ENCODE measurements at regions not wholly inside any gene's neighbourhood (a gene's known extent, or its start where the extent isn't known, plus 50 kb on each side); places are given as distances from the start of the nearest gene placed in this dataset.

DNA sequence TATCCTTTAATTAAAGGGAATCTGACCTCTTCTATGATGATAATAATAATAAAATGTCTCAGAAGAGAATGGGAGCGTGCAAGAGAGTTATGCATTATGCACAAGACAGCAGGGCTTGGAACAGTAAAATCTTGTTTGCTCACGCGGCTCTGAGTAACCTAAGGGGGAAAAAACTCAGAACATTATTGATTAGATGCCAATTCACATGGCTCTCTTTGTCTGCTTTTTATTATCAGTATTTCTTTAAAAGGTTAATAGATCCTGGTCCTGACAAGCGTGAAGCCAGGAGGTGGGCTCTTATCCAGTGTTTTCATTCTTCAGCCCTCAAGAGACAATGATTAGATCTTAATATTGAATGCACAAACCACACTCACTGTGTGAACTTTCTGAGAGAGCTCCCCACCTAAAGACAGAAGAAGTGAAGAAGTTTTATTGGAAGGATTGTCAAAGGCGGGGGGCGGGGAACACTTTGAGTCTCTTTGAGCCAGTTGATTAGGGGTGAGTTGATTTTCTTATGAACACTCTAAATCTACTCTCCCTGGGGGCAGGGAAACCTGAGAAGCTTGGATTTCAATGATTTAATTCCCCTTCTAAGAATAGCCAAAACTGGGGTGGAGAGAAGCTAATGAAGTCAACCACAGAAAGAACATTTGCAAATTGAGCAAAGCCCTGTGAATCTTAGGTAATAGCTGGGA, 127.5 kb upstream of the CTAGE1 start:
- DNase-seq, result no peak

GRCh38 chr18:22546905-22547570, 129.3 kb upstream of the CTAGE1 start:
- DNase-seq, result no peak

DNA sequence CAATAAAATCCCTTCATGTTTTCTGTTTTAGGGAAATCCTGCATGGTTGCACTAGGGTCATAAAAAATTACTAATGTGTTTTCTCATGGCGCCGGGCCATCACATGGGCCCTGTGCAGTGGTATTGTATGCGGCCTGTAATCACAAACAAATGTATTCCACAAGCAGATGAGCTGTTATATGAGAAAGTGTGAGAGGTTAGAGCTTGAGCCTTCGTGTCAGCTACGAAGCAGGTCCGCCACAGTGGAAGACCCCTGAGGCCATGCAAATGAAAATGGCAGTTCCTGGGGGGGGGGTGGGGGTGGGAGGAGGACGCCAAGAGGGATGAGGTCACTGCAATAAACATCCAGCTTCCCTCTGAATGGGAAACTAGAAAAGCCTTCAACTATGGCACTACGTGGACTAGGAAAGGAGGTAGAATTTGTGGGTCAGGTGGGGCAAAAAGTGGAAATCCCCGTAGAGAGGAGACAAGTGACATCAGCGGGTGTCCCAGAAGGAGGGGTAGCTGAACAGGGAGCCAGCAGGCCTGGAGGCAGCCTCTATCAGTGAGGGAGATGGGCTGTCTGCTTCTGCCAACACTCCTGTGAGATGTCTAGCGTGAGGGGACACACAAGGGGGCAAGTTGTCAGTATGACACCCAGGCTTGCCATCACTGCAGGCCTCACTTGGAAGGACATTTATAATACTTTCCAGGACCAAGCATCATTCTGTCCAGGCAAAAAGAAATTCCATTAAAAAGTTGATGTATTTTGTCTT, 130.3 kb upstream of the CTAGE1 start:
- DNase-seq, result no peak

GRCh38 chr18:22549260-22549937, 131.7 kb upstream of the CTAGE1 start:
- DNase-seq, result no peak

- DNase-seq, result no peak
Measured at GRCh38 chr18:22550366-22550765, 132.7 kb upstream of the CTAGE1 start.

GRCh38 chr18:22550861-22551260, 133.1 kb upstream of the CTAGE1 start:
- DNase-seq, result no peak

DNA sequence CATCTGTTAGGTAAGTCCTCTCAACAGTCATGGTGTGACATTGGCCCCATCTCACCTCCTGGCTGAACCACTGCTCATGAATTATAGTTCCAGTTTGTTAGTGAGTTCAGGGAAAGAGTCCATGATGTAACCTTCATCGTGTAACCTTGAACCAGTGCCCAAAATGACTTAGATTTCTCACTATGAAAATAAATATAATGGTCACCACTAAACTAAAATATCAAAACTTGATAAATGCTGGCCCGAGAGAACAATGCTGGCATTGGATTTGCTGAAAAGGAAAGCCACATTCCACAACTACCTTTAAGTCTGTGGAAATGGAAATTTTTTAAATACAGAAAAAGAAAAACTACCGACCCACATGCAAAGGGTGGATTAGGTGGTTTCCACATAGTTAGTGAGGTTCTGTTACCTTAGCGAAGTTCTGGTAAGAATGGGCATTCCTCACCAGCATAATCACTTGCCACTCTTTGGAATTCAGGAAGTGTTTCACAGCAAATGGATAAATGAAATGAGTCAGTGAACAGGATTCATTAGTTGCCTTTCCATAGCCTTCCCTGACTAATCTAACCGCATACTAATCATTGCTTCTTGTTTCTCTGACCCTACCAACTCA, 133.9 kb upstream of the CTAGE1 start:
- DNase-seq, result no peak

DNA sequence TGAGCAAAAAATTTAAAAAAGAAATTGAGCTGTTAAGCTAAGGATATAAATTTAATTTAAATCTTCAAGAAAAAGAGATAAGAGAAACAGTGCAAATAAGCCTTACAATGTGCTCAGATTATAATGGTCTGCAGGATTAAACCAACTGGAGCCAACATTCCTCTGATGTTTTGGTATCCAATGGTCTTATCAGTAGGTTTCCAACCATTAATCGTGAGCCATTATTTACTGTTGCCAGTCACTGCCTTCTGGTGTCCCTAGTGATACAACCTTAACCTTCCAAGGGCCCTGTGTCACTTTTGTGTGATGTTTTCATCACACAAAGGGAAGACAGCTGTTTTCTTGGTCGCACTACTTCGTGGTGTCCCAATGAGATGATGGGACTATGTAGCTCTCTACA, 134.5 kb upstream of the CTAGE1 start:
- DNase-seq, result no peak

- no peak for DNase-seq
Measured at GRCh38 chr18:22552899-22553460, 135.3 kb upstream of the CTAGE1 start.

- DNase-seq, result no peak
Measured at GRCh38 chr18:22556222-22557167, 138.8 kb upstream of the CTAGE1 start.

DNA sequence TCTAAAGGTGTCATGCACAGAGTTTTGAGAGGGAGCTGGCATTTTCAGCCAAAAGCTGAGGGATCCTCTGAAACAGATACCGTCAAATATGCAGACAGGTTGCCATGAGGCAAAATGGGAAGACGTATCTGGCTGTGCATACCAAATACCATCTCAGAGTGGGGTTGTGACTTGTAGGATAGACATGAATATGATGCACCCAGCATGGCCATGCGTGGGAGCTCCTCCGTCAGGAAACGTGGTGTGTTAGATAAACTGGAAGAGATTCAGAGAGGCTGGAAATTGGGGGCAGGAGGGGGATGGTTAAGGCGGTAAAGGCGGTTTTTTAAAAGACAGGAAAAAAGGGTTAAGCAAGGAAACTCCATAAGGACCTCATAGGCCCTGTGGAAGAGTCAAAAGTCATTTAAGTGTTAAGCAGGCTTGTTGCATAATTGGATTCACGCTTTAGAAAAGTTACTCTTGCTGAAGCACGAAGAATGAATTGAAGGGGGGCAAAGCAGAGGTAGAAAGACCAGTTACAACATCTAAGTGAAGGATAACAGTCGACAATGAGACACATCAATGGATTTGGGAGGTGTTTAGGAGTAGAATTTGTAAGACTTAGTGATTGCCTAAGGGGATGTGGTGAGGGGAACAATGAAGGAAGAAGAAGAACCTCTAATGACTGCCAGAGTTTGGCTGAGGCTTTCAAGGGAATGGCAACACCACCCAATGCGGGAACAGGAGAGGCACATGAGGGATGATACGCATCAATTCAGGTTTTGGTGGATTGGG, 139.6 kb upstream of the CTAGE1 start:
- no peak for DNase-seq

DNA sequence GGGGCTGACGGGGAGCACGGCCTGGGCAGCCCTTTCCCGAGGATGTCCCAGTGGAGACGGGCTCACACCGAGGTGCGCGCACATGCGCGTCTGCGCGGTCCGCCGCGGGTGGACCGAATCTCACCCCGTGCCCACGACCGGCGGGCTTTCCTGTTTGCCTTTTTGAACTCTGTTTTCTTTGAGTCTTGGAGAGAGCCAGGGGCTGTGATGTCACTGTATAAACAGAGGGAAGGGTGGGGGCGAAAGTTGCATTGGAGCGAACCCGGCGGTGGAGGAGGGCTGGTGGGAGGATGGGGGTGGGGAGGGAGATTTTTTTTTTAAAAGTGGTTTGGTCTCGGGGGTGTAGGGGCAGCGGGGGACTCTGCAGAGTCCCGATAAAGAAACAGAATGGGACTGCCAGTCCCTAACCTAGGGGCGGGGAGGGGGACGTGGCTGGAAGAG, 141.2 kb upstream of the CTAGE1 start:
- DNase-seq, result no peak

DNA sequence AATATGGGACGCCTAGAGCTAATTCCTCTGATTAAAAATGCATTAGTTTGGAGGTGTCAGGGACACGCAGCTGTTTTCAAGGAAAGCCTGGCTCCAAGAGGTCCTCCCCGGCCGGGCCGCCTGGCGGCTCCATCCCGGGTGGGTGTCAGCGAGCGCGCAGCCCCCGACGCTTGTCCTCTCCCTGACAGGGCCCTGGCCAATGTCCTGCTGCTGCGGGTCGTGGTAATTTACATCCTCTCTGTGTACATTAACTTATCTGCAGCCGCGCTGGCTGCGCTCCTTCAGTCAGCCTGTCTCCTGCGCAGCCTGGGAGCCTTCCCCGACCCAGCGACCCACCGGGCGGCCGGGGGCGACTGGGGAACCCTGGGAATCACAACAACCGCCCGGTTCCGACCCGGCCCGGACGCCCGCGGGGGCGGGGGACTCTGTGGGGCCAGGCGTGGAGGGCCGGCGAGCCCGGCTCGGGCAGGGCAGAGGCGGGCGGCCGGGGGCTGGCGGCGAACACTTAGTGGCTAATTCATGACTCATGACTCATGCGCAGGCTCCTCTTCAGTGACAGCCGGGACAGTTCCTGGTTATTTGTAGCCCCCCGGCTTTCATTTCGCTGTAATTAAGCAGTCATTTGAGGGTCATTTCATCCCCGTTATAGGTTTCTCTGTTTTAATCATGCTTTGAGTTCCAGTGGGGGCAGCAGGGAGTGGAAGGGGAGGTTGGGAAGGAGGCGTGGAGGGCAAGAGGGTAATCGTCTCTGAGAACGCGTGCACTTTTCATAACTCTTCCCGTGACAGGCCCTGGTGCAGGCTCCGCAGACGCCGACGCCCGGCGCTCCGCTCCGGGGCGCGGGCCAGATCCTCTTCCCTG, 141.9 kb upstream of the CTAGE1 start:
- DNase-seq, result peak; percentile 20

- DNase-seq, result no peak
Measured at GRCh38 chr18:22560275-22560610, 142.5 kb upstream of the CTAGE1 start.

GRCh38 chr18:22560797-22561196, 143.1 kb upstream of the CTAGE1 start:
- no peak for DNase-seq

DNA sequence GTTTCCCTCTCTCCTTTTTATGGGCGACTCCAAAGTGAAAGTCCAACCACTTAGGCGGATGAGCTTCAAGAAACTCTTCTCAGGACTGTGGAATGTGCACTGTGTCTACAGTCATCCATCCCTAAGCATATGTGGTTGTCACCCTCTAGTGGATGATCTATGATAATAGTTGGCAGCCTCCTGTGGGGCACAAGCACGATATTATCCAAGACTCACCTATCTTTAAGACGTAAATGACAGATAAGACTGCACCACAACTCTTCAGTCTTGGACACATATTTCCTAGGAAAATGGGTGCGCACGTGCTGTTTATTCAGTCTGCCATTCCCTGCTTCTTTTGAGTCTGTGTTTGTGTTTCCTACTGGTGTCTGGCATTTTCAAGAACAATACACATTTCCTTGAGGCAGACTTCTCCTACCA, 145.5 kb upstream of the CTAGE1 start:
- DNase-seq, result peak; percentile 16

GRCh38 chr18:22564036-22564435, 146.3 kb upstream of the CTAGE1 start:
- DNase-seq, result no peak

DNA sequence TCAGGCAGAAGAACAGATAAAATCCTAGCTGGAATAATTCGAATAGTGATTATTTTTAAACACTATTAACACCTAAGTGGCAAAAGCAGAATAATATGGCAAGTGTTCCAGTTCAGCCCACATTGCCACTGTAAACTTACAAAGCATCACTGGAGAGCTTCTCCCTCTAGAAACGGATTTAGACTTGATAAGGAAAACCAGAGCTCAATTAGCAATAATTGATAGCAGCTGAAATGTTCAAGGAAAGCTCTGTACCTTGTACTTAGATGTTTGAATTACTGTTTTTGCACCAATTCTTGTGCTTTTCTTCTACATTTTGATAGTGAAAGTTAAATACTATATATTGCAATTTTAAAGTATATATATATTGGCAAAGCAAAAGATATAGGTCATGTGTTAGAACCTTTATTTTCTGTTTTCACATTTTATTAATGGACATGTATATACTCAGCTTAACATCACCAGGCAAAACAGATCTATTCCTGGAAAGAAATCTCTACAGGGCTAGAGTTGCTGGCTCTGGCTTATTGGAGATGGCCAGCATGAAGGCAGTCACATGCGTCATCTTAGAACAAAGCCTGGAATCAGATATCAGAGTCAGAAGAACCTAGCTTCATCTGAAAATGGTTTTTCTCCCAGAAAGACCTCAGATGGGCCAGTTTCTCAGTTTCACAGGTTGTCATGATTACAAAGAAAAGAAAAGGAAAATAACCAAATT, 149.1 kb upstream of the CTAGE1 start:
- DNase-seq, result no peak

DNA sequence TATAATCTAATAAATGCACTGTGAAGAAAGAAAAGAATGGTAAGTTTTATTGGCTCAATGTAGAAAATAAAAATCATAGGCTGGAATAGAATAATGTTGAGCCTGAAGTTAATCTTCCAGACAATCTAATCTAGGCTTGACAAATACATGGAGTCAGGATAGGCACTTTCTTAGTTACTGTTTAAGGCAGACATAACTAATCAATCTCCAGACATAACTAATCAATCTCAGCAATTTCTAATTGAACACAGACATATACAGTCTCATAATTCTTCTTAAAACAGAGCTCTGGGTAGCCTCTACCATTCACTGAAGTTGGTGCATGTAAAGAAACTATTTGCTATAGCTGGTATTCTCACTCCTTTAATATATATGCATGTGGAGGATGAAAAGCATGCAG, 150.1 kb upstream of the CTAGE1 start:
- DNase-seq, result no peak
